Body of pancreas (tissue), 4 donors: ENCODE measurements at regions not wholly inside any gene's neighbourhood (a gene's known extent, or its start where the extent isn't known, plus 50 kb on each side); places are given as distances from the start of the nearest gene placed in this dataset.

ENCODE experiments used
- ATAC-seq: fragments of 150-250 bp; one replicate; pipeline ENCODE4 v1.9.1; 2016
- DNase-seq, 4 donors: peaks; one replicate each; pipeline ENCODE4 v3.0.0-alpha.2; 2019
- H3K27ac ChIP-seq, 4 donors: fragments of 200-600 bp; sonication (generic); 1 replicate in 3 of 4; 2 replicates in 1 of 4; pipeline versions ENCODE4 v1.5.1 to v1.6.1; 2016 to 2019; ENCODE audit warnings: mild to moderate bottlenecking in 1 of 4, mixed read lengths in 1 of 4, moderate library complexity in 1 of 4
- H3K27me3 ChIP-seq, 2 donors: fragments of 200-600 bp; sonication (generic); one replicate each; pipeline ENCODE4 v1.6.0; 2016; ENCODE audit warnings: mild to moderate bottlenecking in 1 of 2
- H3K36me3 ChIP-seq, 2 donors: fragments of 200-600 bp; sonication (generic); replicated peaks in 1 of 2; 2 replicates each; pipeline ENCODE4 v1.5.1; 2016; ENCODE audit warnings: low read depth in 2 of 2; ENCODE audit not compliant: insufficient read depth in 1 of 2
- H3K4me1 ChIP-seq: fragments of 200-600 bp; sonication (generic); one replicate; pipeline ENCODE4 v1.6.0; 2016
- H3K4me3 ChIP-seq, 2 donors: fragments of 200-600 bp; sonication (generic); 1 replicate in 1 of 2; 2 replicates in 1 of 2; pipeline ENCODE4 v1.5.1; 2016 to 2019
- H3K9me3 ChIP-seq, 3 donors: fragments of 200-600 bp; sonication (generic); 1 replicate in 2 of 3; 2 replicates in 1 of 3; pipeline ENCODE4 v1.5.1; 2016
- POLR2A ChIP-seq, 3 donors: fragments of 450-650 bp; IDR thresholded peaks; one replicate each; pipeline ENCODE4 v1.6.1; 2016; ENCODE audit warnings: antibody characterized with exemption in 3 of 3, mild to moderate bottlenecking in 2 of 3
- WGBS, 2 donors: methylation state at CpG; one replicate each; pipeline ENCODE4 v1.1.5; 2017; 5-methylcytosine and 5-hydroxymethylcytosine counted together
- intact Hi-C: fragments of 100-400 bp; cut with DNase I; formaldehyde crosslinking; loops from one replicate; pipeline ENCODE4 v1.15.1; 2023
- TF ChIP-seq, protein P1 (sequence below), 7 experiments: fragments of 450-650 bp in 4 of 7; fragments of 200-600 bp in 3 of 7; sonication (generic) in 3 of 7; IDR thresholded peaks; one replicate each; pipeline ENCODE4 v1.5.1; 2016 to 2019; ENCODE audit warnings: antibody characterized with exemption in 7 of 7

DNA sequence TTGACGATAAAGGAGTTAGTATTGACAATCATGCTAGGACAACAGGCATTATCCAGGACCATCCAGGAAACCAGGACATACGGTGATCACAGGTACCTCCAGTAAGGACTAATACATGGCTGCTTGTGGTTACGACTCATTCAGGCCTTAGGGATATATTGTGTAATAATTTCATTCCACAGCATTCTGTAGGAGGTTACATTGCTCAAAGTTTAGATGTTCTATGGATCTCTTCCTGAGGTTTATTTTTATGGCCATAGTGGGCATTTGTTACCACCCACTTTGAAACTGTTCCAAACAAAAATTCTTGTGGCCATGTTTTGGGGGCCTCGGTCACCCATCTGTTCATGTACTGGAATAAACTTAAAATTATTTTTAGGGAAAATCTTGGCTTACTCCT, 431.6 kb downstream of the METTL4 start:
- Histone ChIP-seq H3K4me3 (no peak overlapping the region), H3K9me3 (no peaks in the 10 kb centered on the region), H3K4me1 (no peaks in the 10 kb centered on the region), H3K36me3 (no peaks in the 10 kb centered on the region), H3K27ac (no peak overlapping the region), H3K27me3 (no peaks in the 10 kb centered on the region)
- intact Hi-C loops, result no loop called here
- no peak for TF ChIP-seq POLR2A (IDR thresholded peaks at IDR 0.05)
- TF ChIP-seq, protein P1, sequence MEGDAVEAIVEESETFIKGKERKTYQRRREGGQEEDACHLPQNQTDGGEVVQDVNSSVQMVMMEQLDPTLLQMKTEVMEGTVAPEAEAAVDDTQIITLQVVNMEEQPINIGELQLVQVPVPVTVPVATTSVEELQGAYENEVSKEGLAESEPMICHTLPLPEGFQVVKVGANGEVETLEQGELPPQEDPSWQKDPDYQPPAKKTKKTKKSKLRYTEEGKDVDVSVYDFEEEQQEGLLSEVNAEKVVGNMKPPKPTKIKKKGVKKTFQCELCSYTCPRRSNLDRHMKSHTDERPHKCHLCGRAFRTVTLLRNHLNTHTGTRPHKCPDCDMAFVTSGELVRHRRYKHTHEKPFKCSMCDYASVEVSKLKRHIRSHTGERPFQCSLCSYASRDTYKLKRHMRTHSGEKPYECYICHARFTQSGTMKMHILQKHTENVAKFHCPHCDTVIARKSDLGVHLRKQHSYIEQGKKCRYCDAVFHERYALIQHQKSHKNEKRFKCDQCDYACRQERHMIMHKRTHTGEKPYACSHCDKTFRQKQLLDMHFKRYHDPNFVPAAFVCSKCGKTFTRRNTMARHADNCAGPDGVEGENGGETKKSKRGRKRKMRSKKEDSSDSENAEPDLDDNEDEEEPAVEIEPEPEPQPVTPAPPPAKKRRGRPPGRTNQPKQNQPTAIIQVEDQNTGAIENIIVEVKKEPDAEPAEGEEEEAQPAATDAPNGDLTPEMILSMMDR (IDR thresholded peaks at IDR 0.05), result no peak
- ATAC-seq (no peak), DNase-seq (no peak)
- 84 to 90% methylated on average over 4 of the region's 4 CpGs for WGBS, 2 donors

- no peak for DNase-seq
- TF ChIP-seq, protein P1 (IDR thresholded peaks at IDR 0.05), result no peak
- no peak for TF ChIP-seq POLR2A (IDR thresholded peaks at IDR 0.05)
- 31 to 50% methylated on average over 1 of the region's 1 CpG for WGBS, 2 donors
- Histone ChIP-seq H3K9me3 (no peaks in the 10 kb centered on the region), H3K27ac (no peak overlapping the region), H3K4me3 (no peak overlapping the region), H3K4me1 (no peaks in the 10 kb centered on the region), H3K27me3 (no peaks in the 10 kb centered on the region), H3K36me3 (no peaks in the 10 kb centered on the region)
- intact Hi-C loops, result no loop called here
- no peak for ATAC-seq
Observed at GRCh38 chr18:2143636-2144035, 427.7 kb downstream of the METTL4 start.

DNA sequence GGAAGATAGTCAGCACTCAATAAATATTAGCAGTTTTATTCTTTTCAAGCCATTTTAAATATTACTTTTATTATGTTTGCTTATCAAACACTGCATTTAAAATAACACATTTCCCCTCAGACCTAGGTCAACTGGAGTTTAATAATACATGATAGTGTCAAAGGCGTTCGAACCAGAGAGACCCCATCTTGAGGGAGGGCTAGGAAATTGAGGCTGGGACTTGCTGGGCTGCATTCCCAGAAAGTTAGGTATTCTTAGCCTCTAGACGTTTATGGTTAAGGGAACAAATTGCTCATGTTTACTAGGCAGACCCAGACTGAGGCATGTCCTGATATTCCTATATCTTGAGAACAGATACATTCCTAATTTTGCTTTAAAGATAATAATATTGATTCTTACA, 426.5 kb downstream of the METTL4 start:
- no peak overlapping the region for H3K4me3 ChIP-seq
- intact Hi-C loops, result no loop called here
- no peak overlapping the region for H3K27ac ChIP-seq
- no peaks in the 10 kb centered on the region for H3K27me3 ChIP-seq
- DNase-seq (no peak), ATAC-seq (no peak)
- H3K9me3 ChIP-seq, result no peaks in the 10 kb centered on the region
- no peaks in the 10 kb centered on the region for H3K4me1 ChIP-seq
- 65 to 66% methylated on average over 3 of the region's 3 CpGs for WGBS, 2 donors
- TF ChIP-seq, protein P1 (IDR thresholded peaks at IDR 0.05), result no peak
- TF ChIP-seq POLR2A (IDR thresholded peaks at IDR 0.05), result no peak
- H3K36me3 ChIP-seq, result no peaks in the 10 kb centered on the region

DNA sequence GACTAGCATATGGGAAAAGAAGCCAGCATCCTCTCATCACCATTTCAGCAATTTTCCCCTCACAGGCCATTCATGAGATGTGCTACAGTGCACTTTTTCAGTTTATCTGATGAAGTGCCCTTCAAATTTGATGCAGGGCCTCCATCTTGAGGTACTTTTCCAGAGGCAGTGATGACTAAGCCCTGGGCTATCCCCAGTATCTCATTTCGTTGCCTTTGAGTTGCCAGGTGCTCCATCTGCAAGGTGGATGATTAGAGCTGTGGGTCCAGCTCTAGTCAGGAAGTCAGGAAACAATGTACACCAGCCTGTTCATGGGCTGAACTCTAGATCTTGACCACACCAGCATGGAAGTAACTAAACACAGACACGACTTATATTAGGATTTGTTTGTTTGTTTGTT, 425.2 kb downstream of the METTL4 start:
- intact Hi-C loops, result no loop called here

DNA sequence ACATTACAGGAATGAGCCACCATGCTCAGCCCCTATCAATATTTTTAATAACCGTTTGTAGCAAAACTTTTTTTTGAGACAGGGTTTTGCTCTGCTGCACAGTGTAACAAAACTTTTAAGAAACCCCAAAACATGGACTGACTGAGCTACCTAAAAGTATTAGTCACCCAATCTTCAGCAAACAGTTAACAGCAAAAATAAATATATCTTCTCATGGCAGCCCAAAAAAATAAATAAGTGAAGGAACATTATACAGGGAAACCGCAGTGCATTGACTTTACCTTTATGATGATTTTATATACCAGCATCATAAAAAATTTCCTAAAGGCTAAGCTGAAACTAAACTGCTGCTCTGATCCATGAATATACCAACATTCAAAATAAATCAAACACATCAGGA, 424.6 kb downstream of the METTL4 start:
- intact Hi-C loops, result no loop called here
- Histone ChIP-seq H3K27me3 (no peaks in the 10 kb centered on the region), H3K4me1 (no peaks in the 10 kb centered on the region), H3K36me3 (no peaks in the 10 kb centered on the region), H3K4me3 (no peak overlapping the region), H3K9me3 (no peaks in the 10 kb centered on the region), H3K27ac (no peak overlapping the region)
- ATAC-seq (no peak), DNase-seq (no peak)
- no peak for TF ChIP-seq POLR2A (IDR thresholded peaks at IDR 0.05)
- TF ChIP-seq, protein P1 (IDR thresholded peaks at IDR 0.05), result no peak
- 72 to 74% methylated on average over 2 of the region's 2 CpGs for WGBS, 2 donors

More for the DNA sequence above, 425.2 kb downstream of the METTL4 start:
- Histone ChIP-seq H3K4me3 (no peak overlapping the region), H3K36me3 (no peaks in the 10 kb centered on the region), H3K4me1 (no peaks in the 10 kb centered on the region), H3K27ac (no peak overlapping the region), H3K9me3 (no peaks in the 10 kb centered on the region), H3K27me3 (no peaks in the 10 kb centered on the region)
- 31 to 49% methylated on average over 2 of the region's 2 CpGs for WGBS, 2 donors
- ATAC-seq, result no peak
- TF ChIP-seq POLR2A (IDR thresholded peaks at IDR 0.05), result no peak
- TF ChIP-seq, protein P1 (IDR thresholded peaks at IDR 0.05), result no peak
- no peak for DNase-seq
